ENCODE measurements at regions not wholly inside any gene's neighbourhood (a gene's known extent, or its start where the extent isn't known, plus 50 kb on each side); places are given as distances from the start of the nearest gene placed in this dataset.
"Not testable (repeated sequence)": the region's sequence is repeated elsewhere in the genome, so short reads cannot be mapped to it uniquely, and the experiment has no call there.

DNA sequence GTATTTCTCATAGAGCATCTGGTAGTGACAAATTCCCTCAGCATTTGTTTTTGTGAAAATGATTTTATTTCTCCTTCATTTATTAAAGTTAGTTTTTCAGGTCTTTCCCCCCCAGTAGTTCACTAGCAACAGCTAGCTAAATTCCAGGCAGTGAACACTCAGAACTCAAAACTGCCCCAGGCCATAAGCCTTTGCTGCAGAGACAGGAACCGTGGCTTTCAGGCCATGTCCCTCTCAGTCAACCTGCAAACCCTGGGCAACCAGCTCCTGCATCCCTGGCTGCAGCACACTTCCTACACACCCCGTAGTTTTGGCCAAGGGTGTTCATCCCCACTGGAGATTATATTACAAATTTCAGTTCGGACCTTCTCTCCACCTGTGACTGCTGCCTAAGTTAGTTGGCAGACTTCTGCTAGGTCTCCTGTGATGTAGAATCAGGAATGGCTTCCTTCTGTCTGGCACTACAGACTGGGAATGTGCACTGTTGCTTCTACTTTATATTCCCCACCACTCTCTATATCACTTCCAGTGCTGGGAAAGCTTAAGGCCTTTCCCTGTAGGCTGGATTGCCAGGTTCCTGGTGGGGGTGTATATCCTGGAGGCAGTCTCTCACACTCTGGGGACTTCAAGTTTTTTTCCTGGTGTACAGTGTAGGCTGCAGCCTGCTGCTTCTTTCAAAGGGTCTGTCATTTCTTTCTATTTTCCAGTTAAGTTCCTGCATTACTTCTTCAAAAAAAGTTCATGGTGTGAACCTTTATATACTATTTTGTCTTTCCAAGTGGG, 924.4 kb upstream of the LRFN5 start:
- DNase-seq: no peak

DNA sequence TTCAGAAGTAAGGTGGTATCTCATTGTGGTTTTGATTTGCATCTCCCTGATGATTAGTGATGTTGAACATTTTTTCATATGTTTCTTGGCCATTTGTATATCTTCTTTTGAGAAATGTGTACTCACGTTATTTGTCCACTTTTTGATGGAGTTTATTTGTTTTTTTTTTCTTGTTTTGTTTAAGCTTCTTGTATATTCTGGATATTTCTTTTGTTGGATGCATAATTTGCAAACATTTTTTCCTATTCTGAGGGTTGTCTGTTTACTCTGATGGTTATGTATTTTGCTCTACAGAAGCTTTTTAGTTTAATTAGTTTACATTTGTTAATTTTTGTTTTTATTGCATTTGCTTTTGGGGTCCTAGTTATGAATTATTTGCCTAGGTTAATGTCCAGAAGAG, 927.4 kb upstream of the LRFN5 start:
- DNase-seq: no peak

DNA sequence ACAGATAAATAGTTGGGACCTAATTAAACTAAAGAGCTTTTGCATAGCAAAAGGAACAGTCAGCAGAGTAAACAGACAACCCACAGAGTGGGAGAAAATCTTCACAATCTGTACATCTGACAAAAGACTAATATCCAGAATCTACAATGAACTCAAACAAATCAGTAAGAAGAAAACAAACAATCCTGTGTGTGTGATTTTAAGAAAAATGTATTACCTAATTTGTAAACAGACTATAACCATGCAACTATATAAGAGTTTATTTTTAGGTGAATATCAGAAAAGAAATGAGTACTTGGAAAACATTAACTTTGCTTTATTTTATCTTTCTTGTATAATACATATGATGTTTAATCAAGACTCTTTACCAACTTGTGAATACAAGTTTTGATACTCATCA, 929.5 kb upstream of the LRFN5 start:
- not testable (repeated sequence) for DNase-seq

DNA sequence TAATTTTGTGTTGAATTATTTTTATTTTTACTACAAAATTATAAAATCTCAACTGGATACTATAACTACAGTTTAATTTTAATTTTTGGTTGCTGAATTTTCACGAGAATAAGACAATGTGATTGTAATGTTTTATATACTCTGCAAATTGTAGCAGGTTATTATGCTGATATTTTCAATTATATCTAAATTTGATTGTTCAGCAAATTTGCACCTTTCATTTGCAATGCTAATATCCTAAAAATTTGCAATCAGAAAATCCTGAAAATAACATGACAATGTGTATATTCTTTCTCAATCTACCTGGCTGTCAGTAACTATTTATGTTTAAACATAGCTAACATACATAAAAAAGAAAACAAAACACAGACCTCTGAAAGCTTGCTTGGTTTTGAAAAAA, 932.2 kb upstream of the LRFN5 start:
- no peak for DNase-seq

DNA sequence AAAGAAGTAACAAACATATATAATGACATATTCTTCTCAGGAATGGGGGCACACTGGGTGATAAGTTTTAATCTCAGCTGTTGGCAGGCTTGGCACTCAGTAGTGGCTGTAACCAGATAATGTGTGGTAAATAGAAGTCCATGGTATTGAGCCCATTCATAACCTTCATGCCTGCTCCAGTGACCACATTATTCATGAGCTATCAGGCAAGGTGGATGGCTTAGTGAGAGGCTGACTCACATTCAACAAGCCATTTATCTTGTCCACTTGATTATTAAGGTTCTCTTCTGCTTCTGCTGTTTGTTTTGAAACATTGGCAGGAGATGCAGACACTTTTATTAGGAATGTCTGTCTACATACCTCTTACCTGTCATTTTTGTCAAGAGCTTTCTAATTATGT, 950.4 kb upstream of the LRFN5 start:
- DNase-seq: no peak

- DNase-seq: no peak
Measured at GRCh38 chr14:40652089-40652691, 954.5 kb upstream of the LRFN5 start.

- no peak for DNase-seq
Measured at GRCh38 chr14:40630471-40630870, 976.2 kb upstream of the LRFN5 start.

GRCh38 chr14:40629551-40630137, 977.0 kb upstream of the LRFN5 start:
- DNase-seq: not testable (repeated sequence)

GRCh38 chr14:40629144-40629543, 977.5 kb upstream of the LRFN5 start:
- no peak for DNase-seq

DNA sequence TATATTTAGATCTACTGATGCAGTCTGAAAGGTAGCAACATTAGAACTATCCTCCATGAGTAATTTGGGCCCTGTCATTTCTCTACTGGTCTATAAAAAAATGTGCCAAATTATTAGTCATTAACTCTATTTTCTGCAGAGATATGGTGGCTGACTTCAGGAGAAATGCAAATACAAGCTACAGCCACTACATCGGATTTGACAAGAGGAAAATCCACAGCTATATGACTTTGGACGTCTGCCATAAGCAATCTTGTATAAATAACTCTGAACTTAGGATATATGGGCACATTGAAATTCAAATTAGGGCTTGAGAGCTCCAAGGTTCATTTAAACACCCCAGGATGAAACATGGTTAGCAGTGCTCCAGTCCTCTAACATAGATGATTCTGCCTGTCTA, 983.0 kb upstream of the LRFN5 start:
- no peak for DNase-seq

- DNase-seq: no peak
Measured at GRCh38 chr14:40618225-40618898, 988.3 kb upstream of the LRFN5 start.

- DNase-seq: no peak
Measured at GRCh38 chr14:40616579-40616978, 990.1 kb upstream of the LRFN5 start.

GRCh38 chr14:40601063-40601462, 1005.6 kb upstream of the LRFN5 start:
- no peak for DNase-seq

DNA sequence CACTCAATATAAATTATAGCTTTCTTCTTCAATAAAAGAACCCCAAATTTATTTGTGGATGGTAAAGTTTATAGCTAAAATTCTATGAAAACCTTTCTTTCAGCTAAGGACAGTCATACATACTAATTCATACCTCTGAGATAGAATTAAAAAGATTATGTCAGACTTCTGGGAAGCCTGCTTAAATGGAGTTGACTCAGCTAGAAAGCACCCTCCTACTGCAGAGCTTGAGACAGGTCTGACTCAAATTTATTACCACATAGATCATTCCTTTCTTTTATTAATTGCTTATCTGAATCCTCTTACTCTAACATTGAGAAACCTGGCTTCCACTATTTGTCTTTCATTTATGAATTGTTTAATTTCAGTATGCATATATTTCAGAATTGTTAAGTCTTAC, 1007.0 kb upstream of the LRFN5 start:
- DNase-seq: peak; percentile 42

GRCh38 chr14:40581264-40581663, 1025.4 kb upstream of the LRFN5 start:
- no peak for DNase-seq

DNA sequence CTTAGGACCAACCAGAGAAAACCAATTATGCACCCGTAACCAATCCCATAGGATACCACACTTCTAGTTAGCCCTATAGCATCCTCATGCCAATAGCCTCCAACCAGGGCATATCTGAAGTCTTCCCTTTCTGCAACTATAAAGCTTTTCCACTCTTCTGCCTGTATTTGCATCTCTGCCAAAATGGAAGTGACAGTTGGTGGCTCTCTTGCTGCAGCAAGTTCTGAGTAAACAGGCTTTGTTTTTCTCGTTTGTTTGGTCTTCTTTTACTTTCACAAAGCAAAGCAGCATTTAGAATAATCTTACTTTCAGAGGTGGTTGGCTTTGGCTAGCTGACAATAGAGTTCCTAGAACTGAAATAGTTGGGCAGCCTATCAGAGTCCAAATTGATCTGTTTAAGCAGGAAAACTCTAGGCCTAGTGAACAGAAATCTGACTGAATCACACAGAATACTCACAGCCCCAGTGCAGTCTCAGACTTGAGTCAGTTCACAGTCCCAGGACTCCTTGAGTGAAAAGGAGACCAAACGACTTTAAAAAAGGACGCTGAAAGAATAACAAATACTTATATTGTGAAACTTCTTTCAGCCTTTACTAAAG, 1029.7 kb upstream of the LRFN5 start:
- no peak for DNase-seq

DNA sequence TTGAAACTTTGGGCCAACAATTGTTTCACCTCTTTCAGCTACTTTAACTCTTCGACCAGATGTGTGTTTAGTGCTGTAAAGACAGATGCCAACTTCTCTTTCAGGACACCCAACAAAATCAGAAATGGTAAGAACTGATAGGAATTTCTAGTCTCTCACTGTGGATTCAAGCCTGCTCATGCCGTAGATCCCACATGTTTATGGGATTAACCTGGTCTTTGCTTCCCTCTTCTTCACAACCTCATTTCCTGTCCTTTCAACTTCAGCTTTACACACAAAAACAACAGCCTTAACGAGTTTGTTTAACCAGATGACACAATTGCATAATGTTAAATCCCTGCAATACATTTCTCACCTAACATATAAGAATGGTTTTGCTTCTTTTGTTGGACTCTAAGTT, 1031.9 kb upstream of the LRFN5 start:
- DNase-seq: no peak

DNA sequence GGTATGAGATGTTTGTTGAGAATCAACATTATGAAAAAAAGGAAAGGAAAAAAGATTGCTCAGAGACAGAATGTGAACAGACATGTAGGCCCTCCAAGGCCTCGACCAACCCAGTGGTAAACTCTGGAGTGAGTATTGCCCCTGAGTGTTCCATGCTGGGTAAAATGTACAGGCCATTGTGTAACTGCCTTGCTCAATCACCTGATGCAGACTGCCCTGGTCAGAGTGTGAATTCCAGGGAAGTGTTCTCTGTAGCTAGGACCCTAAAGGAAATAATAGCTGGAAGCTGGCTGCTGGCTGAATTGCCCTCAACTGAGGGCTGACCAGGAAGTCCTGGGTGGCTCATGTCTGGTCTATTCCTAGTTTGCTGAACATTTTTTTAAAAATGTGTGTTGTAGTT, 1081.4 kb upstream of the LRFN5 start:
- DNase-seq: no peak

DNA sequence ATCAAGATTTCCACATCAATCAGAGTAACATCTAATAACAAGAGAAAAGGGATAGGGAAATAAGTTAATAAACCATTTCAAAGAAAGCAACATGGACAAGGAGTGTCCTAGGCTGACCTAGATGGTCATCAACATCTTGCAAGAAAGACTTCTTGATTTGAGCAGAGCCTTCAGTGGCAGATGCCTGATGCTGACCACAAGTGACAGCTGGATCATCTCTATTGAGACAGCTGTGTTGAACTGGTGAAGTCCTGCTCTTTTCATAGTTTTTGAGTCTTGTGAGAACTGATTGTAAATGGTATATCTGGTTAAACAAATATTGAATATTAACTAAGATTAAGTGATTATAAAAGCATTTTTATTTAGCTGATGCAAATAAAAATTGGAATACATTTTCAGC, 1083.6 kb upstream of the LRFN5 start:
- no peak for DNase-seq

- DNase-seq: no peak
Measured at GRCh38 chr14:40494483-40494882, 1062.2 kb upstream of the FBXO33 start.

DNA sequence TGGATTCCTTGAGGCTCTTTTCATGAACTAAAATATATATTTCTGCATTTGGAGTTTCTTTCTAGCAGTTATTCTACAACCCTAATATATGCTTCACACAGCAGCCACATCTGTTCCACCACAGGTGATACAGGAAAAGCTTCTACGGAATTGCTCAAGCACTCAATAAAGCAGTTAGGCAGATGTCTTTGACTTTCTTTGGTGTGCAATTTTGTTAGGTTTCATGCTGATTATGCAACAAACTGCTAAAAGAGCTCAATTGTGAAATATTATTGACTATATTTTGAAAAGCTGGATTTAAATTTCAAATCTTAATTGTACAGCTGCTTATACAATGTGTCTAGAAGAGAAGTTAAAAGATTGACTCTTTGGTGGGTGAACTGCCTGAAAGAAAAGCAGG, 1055.6 kb upstream of the FBXO33 start:
- no peak for DNase-seq

GRCh38 chr14:40485688-40486087, 1053.5 kb upstream of the FBXO33 start:
- DNase-seq: no peak

DNA sequence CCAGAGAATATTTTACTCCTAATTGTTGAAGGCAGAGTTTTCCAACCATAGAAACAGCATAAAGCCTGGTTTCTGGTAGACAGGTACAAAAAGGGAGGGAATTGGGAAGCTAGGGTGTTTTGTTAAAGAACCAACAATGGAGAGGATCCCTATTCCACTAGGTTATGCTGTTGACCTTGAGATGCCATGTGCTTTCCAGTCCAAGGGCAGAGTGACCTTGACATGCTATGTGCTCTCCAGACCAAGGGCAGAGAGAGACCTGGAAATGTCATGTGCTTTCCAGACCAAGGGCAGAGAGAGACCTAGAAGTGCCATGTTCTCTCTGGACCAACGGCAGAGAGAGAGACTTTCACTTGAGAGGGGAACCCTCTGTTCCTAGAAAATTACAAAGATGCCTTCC, 1043.8 kb upstream of the FBXO33 start:
- no peak for DNase-seq

- no peak for DNase-seq
Measured at GRCh38 chr14:40467969-40468368, 1035.7 kb upstream of the FBXO33 start.

Data from fibroblast of upper back skin (primary cell).